NT2/D1 (cell line): ENCODE measurements at regions not wholly inside any gene's neighbourhood (a gene's known extent, or its start where the extent isn't known, plus 50 kb on each side); places are given as distances from the start of the nearest gene placed in this dataset.

Experiments
- SUZ12 ChIP-seq: IDR thresholded peaks from 2 replicates; pipeline ENCODE4 v1.6.1; 2011; ENCODE audit not compliant: insufficient read length, insufficient read depth; ENCODE audit errors: extremely low read depth
- YY1 ChIP-seq: IDR thresholded peaks from 2 replicates; pipeline ENCODE4 v1.6.1; 2011; ENCODE audit not compliant: insufficient read length, insufficient read depth
- ZNF274 ChIP-seq: IDR thresholded peaks from 2 replicates; pipeline ENCODE4 v1.6.1; 2011; ENCODE audit warnings: mild to moderate bottlenecking, low read depth, low read length

GRCh38 chr21:25092441-25093011 lies 514.8 kb downstream of the MRPL39 start:
- no peak for TF ChIP-seq SUZ12
- TF ChIP-seq ZNF274 = no peak
- TF ChIP-seq YY1 = no peak
